ENCODE measurements at regions not wholly inside any gene's neighbourhood (a gene's known extent, or its start where the extent isn't known, plus 50 kb on each side); places are given as distances from the start of the nearest gene placed in this dataset.

DNA sequence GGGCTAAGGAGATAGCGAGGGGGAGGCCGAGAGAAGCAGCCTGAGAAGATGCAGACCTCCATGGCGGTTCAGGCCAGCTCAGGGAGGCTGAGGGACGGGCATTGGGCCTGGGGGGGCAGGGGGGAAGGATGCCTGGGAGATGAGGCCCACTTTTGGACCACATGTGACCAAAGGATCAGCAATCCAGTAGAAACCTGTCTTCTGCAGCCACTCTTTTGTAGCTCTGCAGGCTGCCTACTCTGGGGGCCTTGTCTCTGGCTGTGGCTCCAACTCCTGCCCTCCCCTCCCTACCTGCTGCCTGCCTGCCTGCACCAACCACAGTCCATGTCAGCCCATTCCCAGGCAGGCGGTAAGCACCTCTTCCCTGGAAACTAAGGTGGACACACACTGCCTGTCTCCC is 106.8 kb upstream of the MLN start:
- no peak for DNase-seq (ENCODE audit: insufficient read length, low spot score)
- TF ChIP-seq, protein P1, sequence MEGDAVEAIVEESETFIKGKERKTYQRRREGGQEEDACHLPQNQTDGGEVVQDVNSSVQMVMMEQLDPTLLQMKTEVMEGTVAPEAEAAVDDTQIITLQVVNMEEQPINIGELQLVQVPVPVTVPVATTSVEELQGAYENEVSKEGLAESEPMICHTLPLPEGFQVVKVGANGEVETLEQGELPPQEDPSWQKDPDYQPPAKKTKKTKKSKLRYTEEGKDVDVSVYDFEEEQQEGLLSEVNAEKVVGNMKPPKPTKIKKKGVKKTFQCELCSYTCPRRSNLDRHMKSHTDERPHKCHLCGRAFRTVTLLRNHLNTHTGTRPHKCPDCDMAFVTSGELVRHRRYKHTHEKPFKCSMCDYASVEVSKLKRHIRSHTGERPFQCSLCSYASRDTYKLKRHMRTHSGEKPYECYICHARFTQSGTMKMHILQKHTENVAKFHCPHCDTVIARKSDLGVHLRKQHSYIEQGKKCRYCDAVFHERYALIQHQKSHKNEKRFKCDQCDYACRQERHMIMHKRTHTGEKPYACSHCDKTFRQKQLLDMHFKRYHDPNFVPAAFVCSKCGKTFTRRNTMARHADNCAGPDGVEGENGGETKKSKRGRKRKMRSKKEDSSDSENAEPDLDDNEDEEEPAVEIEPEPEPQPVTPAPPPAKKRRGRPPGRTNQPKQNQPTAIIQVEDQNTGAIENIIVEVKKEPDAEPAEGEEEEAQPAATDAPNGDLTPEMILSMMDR (IDR thresholded peaks at IDR 0.05; ENCODE audit: insufficient read depth, missing control alignments): no peak
- FAIRE-seq: no peak

DNA sequence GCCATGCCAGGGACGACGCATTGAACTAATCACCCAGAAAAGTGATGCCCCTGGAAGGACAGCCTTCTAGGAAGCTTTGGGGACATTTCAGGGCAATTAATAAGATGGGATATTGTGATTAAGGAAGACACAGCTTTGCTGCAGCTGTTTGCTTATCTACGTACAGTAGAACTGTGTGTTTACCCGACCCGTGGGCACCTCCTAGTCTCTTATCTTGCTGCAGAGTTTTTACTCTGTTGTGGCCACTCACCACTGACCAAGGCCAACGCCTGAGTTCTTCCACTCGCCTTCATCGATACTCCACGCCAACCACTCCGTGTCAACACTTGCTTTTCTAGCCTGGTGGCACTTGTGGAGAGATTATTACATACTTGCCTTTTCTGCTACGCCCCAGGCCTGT is 105.9 kb upstream of the MLN start:
- DNase-seq (ENCODE audit: insufficient read length, low spot score) (no peak), FAIRE-seq (no peak)
- TF ChIP-seq, protein P1 (IDR thresholded peaks at IDR 0.05; ENCODE audit: insufficient read depth, missing control alignments): no peak

DNA sequence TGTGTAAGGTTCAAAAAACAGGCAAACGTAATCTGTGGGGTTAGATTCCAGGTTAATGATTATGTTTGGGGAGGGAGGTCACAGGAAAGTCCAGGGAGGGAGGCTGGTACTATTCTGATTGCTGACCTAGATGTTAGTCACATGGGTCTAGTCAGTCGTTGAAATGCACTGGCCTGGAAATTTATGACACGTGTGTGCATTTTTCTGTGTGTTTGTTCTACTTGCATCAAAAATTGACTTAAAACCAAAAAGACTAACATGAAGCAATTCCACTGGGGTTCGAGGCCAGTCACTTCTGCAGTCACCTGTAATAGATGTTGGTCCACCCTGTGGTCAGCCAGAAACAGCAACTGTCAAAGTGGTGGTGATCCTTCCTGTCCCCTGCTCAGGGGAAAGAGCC is 104.2 kb upstream of the MLN start:
- no peak for FAIRE-seq
- DNase-seq (ENCODE audit: insufficient read length, low spot score): no peak
- TF ChIP-seq, protein P1 (IDR thresholded peaks at IDR 0.05; ENCODE audit: insufficient read depth, missing control alignments): no peak

DNA sequence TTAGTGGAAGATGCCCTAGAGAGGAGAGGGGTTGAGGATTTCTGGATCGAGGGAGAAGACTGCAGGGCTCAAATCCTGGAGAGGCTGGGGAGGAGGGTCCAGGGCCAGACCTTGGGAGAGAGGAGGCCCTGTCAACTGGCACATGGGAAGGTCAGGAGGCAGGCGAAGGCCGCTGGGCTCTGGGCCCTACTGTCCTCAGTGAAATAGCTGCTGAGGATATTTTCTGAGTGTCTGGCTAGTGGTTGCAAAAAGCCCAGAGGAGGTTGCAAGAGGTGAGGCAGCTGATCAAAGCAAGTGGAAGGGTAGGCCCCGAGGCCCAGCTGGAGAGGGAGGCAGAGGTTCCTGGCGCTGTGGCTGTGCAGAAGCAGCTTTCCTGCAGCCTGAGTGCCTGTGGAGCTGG is 103.4 kb upstream of the MLN start:
- TF ChIP-seq, protein P1 (IDR thresholded peaks at IDR 0.05; ENCODE audit: insufficient read depth, missing control alignments): no peak
- no peak for FAIRE-seq
- DNase-seq (ENCODE audit: insufficient read length, low spot score): no peak

DNA sequence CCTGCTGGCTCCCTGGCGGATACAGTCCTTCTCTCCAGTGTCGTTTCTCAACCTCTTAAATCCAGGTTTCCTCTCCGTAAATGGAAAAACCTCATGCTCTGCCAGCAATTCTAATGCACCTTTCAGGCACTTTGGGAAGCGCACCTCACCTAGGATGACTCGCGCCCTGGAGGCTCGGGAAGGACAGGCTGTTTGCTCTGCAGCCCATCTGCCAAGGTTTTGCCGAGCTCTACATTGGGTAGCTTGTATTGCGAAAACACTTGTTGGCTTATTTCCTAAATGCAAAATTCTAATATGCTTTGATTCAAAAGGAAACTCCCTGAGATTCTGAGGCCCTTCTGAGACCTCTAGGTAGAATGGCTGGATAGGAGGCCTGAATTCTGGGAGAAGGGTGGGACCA is 102.6 kb upstream of the MLN start:
- DNase-seq (ENCODE audit: insufficient read length, low spot score) (no peak), FAIRE-seq (no peak)
- TF ChIP-seq, protein P1 (IDR thresholded peaks at IDR 0.05; ENCODE audit: insufficient read depth, missing control alignments): no peak

DNA sequence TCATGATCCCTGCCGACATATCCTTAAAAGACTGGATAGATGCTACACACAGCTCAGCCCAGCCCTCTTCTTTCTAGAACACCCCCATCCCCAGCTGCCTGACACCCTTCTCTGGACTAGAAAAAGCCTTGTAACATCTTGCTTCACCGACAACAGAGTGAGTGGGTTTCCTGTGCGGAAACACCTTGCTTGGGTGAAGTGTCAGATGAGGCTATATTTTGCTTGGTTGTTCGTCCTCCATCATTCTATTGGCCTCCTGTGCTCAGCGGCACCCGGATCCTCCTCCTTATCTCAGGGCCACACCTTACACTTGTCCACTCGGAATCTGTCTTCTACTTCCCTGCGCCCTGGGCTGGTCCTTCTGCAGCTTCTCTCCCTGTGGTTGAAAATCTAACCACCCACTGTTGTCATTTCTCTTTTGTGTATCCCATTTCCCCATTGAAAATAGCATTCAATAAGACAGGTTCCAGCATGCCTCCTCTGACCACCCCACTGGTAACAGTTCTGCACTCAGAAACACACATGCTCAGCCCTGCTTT is 101.3 kb upstream of the MLN start:
- no peak for DNase-seq (ENCODE audit: insufficient read length, low spot score)
- TF ChIP-seq, protein P1 (IDR thresholded peaks at IDR 0.05; ENCODE audit: insufficient read depth, missing control alignments): no peak
- no peak for FAIRE-seq

DNA sequence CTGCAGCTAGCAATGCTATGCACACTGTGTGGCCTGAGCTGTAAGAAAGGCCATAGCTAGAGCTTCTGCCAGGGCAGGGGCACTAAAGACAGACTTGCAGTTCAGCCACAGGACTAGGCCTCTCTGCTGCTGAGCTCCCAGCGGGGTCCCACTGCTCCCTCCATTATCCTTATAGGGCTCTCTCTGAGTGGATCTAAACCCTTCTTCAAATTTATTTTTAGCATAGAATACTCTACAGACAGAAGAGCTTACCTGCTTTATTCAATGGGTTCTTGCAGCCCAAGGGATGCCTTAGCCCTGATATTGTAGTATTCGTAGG is 100.9 kb upstream of the MLN start:
- TF ChIP-seq, protein P1 (IDR thresholded peaks at IDR 0.05; ENCODE audit: insufficient read depth, missing control alignments): no peak
- FAIRE-seq (no peak), DNase-seq (ENCODE audit: insufficient read length, low spot score) (no peak)
